ENCODE measurements at regions not wholly inside any gene's neighbourhood (a gene's known extent, or its start where the extent isn't known, plus 50 kb on each side); places are given as distances from the start of the nearest gene placed in this dataset.
A peak's percentile ranks its signal among the peaks of the same experiment; 100 is the strongest.

DNA sequence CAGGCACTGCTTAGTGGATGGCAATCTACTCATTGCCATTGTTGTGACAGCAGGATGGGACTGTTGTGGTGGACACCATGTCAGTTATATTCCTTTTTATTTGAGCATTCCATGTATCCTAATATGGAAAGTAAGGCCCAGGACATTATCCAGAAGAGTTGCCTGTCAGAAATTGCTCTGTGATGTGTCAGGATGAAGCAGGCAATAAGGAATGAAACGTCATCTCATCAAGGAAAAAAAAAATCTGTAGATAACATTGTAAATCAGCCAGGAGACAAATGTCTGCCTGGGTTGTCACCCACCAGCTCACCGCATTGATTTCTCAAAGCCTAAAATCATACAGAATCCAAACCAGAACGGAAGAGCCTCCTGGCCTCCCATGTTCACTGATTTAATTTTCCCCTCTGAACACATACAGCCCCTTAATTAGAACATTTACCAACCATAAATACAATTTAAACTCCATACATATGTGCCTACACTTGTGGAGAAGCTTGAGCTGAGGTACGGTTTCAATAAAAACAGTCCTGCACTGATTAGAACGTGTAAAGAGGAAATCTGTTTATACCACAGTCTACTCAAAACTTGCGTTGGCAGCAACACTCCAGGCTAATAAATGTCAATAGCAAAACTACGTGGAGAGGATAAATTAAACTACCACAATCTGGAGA lies 73.9 kb downstream of the FOXD1 start:
- intact Hi-C loops (cut with micrococcal nuclease; ENCODE audit: unreplicated experiment), result no loop called here
- DNase-seq (ENCODE audit: low spot score), result no peak

DNA sequence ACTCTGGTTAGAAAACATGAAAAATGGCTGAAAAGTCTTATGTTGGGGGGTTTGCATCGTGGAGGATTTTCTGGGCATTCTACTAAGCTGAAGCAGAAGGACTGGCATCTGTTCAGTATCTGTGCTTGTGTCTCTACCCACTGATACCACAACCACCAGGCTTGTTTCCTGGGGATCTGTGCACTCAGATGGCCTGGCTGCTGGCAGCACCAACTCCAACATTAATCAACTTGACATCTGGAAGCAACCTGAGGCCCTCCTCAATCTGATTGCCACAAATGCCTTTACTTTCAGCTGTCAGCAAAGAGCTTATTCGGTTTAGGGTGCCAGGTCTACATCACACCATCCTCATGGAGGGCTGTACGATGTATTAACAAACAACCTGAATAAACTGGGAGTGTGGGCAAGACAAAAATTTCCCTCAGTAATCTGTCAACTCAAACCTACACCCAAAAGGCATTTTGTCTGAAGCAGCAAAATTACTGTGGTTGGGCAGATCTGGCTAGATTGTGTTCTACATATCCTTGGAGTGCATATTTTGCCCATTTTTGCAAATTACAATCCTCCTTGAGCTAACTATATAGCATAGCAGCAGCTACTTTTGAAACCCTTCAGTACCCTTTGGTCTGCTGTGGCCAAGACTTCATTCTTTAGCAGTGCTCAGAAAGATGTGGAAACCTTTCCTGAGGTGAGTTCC lies 74.6 kb downstream of the FOXD1 start:
- POLR2A ChIA-PET (ENCODE audit: low non-redundant PET), result no interaction called here

More for the DNA sequence above, 73.9 kb downstream of the FOXD1 start:
- BruUV-seq (replicated peaks), result no TSS peak
- Histone ChIP-seq H3K4me3 (ENCODE audit: low read depth, low read length, poor library complexity, severe bottlenecking) (no peak overlapping the region), H3K4me1 (ENCODE audit: insufficient read depth, low read length, poor library complexity, severe bottlenecking) (peaks cover 4% of the 10 kb centered on the region), H3K9me3 (ENCODE audit: low read depth, low read length, poor library complexity, severe bottlenecking) (no peaks in the 10 kb centered on the region), H3K36me3 (ENCODE audit: insufficient read depth, low read length, poor library complexity, severe bottlenecking) (no peaks in the 10 kb centered on the region), H3K27ac (ENCODE audit: low read depth, low read length, poor library complexity, severe bottlenecking) (no peak overlapping the region), H3K27me3 (replicated peaks; ENCODE audit: insufficient read depth, low read depth, low read length, poor library complexity) (no peaks in the 10 kb centered on the region)
- TF ChIP-seq, protein P1, sequence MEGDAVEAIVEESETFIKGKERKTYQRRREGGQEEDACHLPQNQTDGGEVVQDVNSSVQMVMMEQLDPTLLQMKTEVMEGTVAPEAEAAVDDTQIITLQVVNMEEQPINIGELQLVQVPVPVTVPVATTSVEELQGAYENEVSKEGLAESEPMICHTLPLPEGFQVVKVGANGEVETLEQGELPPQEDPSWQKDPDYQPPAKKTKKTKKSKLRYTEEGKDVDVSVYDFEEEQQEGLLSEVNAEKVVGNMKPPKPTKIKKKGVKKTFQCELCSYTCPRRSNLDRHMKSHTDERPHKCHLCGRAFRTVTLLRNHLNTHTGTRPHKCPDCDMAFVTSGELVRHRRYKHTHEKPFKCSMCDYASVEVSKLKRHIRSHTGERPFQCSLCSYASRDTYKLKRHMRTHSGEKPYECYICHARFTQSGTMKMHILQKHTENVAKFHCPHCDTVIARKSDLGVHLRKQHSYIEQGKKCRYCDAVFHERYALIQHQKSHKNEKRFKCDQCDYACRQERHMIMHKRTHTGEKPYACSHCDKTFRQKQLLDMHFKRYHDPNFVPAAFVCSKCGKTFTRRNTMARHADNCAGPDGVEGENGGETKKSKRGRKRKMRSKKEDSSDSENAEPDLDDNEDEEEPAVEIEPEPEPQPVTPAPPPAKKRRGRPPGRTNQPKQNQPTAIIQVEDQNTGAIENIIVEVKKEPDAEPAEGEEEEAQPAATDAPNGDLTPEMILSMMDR (conservative IDR thresholded peaks at IDR 0.05; ENCODE audit: low read depth, low read length), result no peak
- no peak for TF ChIP-seq EZH2 (IDR thresholded peaks at IDR 0.05; ENCODE audit: borderline replicate concordance, low read depth, low read length, poor library complexity, severe bottlenecking)
- ChIA-PET POLR2A (ENCODE audit: low non-redundant PET) (no interaction called here), CTCF (no interaction called here)

GRCh38 chr5:73370640-73371583 lies 77.7 kb downstream of the FOXD1 start:
- DNase-seq (ENCODE audit: low spot score), result peak; percentile 73
- TF ChIP-seq, protein P1 (conservative IDR thresholded peaks at IDR 0.05; ENCODE audit: low read depth, low read length), result no peak
- TF ChIP-seq EZH2 (IDR thresholded peaks at IDR 0.05; ENCODE audit: borderline replicate concordance, low read depth, low read length, poor library complexity, severe bottlenecking), result no peak
- no TSS peak for BruUV-seq (replicated peaks)
- H3K4me1 ChIP-seq (ENCODE audit: insufficient read depth, low read length, poor library complexity, severe bottlenecking), result no peaks in the 10 kb centered on the region
- no peaks in the 10 kb centered on the region for H3K36me3 ChIP-seq (ENCODE audit: insufficient read depth, low read length, poor library complexity, severe bottlenecking)
- H3K9me3 ChIP-seq (ENCODE audit: low read depth, low read length, poor library complexity, severe bottlenecking), result no peaks in the 10 kb centered on the region
- H3K27me3 ChIP-seq (replicated peaks; ENCODE audit: insufficient read depth, low read depth, low read length, poor library complexity), result no peaks in the 10 kb centered on the region
- ChIA-PET POLR2A (ENCODE audit: low non-redundant PET) (no interaction called here), CTCF (no interaction called here)
- no peak overlapping the region for H3K27ac ChIP-seq (ENCODE audit: low read depth, low read length, poor library complexity, severe bottlenecking)
- H3K4me3 ChIP-seq (ENCODE audit: low read depth, low read length, poor library complexity, severe bottlenecking), result no peak overlapping the region
- intact Hi-C loops (cut with micrococcal nuclease; ENCODE audit: unreplicated experiment), result no loop called here

More for the DNA sequence above, 74.6 kb downstream of the FOXD1 start:
- Histone ChIP-seq H3K36me3 (ENCODE audit: insufficient read depth, low read length, poor library complexity, severe bottlenecking) (no peaks in the 10 kb centered on the region), H3K9me3 (ENCODE audit: low read depth, low read length, poor library complexity, severe bottlenecking) (no peaks in the 10 kb centered on the region), H3K27ac (ENCODE audit: low read depth, low read length, poor library complexity, severe bottlenecking) (no peak overlapping the region), H3K4me3 (ENCODE audit: low read depth, low read length, poor library complexity, severe bottlenecking) (no peak overlapping the region), H3K4me1 (ENCODE audit: insufficient read depth, low read length, poor library complexity, severe bottlenecking) (peaks cover 4% of the 10 kb centered on the region), H3K27me3 (replicated peaks; ENCODE audit: insufficient read depth, low read depth, low read length, poor library complexity) (no peaks in the 10 kb centered on the region)
- CTCF ChIA-PET, result no interaction called here
- DNase-seq (ENCODE audit: low spot score), result no peak
- TF ChIP-seq, protein P1 (conservative IDR thresholded peaks at IDR 0.05; ENCODE audit: low read depth, low read length), result no peak
- TF ChIP-seq EZH2 (IDR thresholded peaks at IDR 0.05; ENCODE audit: borderline replicate concordance, low read depth, low read length, poor library complexity, severe bottlenecking), result no peak
- intact Hi-C loops (cut with micrococcal nuclease; ENCODE audit: unreplicated experiment), result no loop called here
- no TSS peak for BruUV-seq (replicated peaks)

All from A673 (cell line).